BLaER1 treated with 17β-estradiol and CSF1 and Interleukin-3, amounts not matched to agents 10 nM and 100 nM (cell line): ENCODE measurements at regions not wholly inside any gene's neighbourhood (a gene's known extent, or its start where the extent isn't known, plus 50 kb on each side); places are given as distances from the start of the nearest gene placed in this dataset.
"Not testable (repeated sequence)": the region's sequence is repeated elsewhere in the genome, so short reads cannot be mapped to it uniquely, and the experiment has no call there.

Experiments used
- H3K27ac ChIP-seq, 11 experiments: shearing (Covaris generic); formaldehyde crosslinking; 2 replicates each; pipeline ENCODE4 v1.8.1; 2022
- H3K27me3 ChIP-seq, 11 experiments: shearing (Covaris generic); formaldehyde crosslinking; 2 replicates each; pipeline ENCODE4 v1.8.1; 2022
- H3K36me3 ChIP-seq, 11 experiments: shearing (Covaris generic); formaldehyde crosslinking; 2 replicates each; pipeline ENCODE4 v1.8.1; 2022
- H3K4me1 ChIP-seq, 10 experiments: shearing (Covaris generic); formaldehyde crosslinking; 2 replicates each; pipeline ENCODE4 v1.8.1; 2022
- H3K4me2 ChIP-seq, 11 experiments: shearing (Covaris generic); formaldehyde crosslinking; 2 replicates each; pipeline ENCODE4 v1.8.1; 2022
- H3K4me3 ChIP-seq, 10 experiments: shearing (Covaris generic); formaldehyde crosslinking; 2 replicates each; pipeline ENCODE4 v1.8.1; 2022
- H3K9ac ChIP-seq, 11 experiments: shearing (Covaris generic); formaldehyde crosslinking; 2 replicates each; pipeline ENCODE4 v1.8.1; 2022
- H3K9me3 ChIP-seq, 11 experiments: shearing (Covaris generic); formaldehyde crosslinking; replicated peaks in 1 of 11; 2 replicates each; pipeline ENCODE4 v1.8.1; 2022
- H4K20me1 ChIP-seq, 11 experiments: shearing (Covaris generic); formaldehyde crosslinking; 2 replicates each; pipeline ENCODE4 v1.8.1; 2022
- Cebpa-rat ChIP-seq, 11 experiments: shearing (Covaris generic); IDR thresholded peaks; 2 replicates each; pipeline ENCODE4 v1.8.1; 2022

- Histone ChIP-seq H3K9ac (no peak overlapping the region), H3K9me3 (0 out of 22 replicates have a peak, but pooled peaks cover 0 to under 1% (median 0%) of the 10 kb centered on the region in 11 experiments), H3K4me1 (no peaks in the 10 kb centered on the region), H3K27ac (no peak overlapping the region), H3K27me3 (no peaks in the 10 kb centered on the region), H3K36me3 (no peaks in the 10 kb centered on the region), H4K20me1 (no peaks in the 10 kb centered on the region), H3K4me3 (no peak overlapping the region), H3K4me2 (no peak overlapping the region)
- TF ChIP-seq Cebpa-rat (IDR thresholded peaks at IDR 0.05): no peak
These were observed 356.2 kb downstream of the HS3ST1 start for GRCh38 chr4:11072463-11072862.

- Histone ChIP-seq H3K4me2 (no peak overlapping the region), H3K27me3 (no peaks in the 10 kb centered on the region), H3K9ac (no peak overlapping the region), H3K36me3 (no peaks in the 10 kb centered on the region), H3K4me1 (no peaks in the 10 kb centered on the region), H3K27ac (no peak overlapping the region), H3K4me3 (no peak overlapping the region), H3K9me3 (peaks cover 0 to 6% (median 0%) of the 10 kb centered on the region in 11 experiments; a peak in 1 of 22 replicates), H4K20me1 (no peaks in the 10 kb centered on the region)
- TF ChIP-seq Cebpa-rat (IDR thresholded peaks at IDR 0.05): no peak
These were observed 357.9 kb downstream of the HS3ST1 start for GRCh38 chr4:11070813-11071212.

DNA sequence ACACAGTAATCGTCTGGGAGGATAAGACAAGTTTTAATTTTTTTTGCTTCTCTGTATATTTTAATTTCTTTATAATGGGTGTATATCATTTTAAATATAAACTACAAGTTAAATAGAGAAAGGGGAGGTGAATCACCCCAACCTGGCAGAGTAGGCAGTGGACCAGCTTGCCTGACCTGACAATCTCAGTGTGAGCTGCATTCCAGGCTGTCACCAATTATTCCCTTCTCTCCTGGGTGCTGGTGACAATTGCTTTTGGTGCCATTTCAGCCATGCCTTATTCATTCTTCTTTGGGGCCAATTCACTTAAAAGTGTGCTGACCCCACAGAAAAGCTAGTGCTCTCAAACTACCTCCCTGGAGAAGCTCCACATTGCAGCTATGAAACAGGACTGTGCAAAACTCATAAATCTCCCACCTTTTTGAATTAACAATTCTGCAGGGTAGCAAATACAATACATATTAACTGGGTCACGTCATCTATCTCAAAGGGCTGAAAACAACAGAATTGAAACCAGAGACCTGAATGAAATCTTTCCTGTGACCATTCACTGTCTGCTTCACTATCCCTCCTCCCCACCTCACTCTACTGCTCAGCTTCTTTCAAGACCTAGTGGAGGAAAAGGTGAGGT lies 359.0 kb downstream of the HS3ST1 start:
- no peak overlapping the region for H3K4me2 ChIP-seq
- H3K9me3 ChIP-seq: peaks cover 0 to 6% (median 0%) of the 10 kb centered on the region in 11 experiments; a peak in 1 of 22 replicates
- H3K27me3 ChIP-seq: no peaks in the 10 kb centered on the region
- H3K4me1 ChIP-seq: no peaks in the 10 kb centered on the region
- H3K4me3 ChIP-seq: no peak overlapping the region
- no peaks in the 10 kb centered on the region for H3K36me3 ChIP-seq
- H4K20me1 ChIP-seq: no peaks in the 10 kb centered on the region
- no peak overlapping the region for H3K9ac ChIP-seq
- TF ChIP-seq Cebpa-rat (IDR thresholded peaks at IDR 0.05): no peak
- no peak overlapping the region for H3K27ac ChIP-seq

DNA sequence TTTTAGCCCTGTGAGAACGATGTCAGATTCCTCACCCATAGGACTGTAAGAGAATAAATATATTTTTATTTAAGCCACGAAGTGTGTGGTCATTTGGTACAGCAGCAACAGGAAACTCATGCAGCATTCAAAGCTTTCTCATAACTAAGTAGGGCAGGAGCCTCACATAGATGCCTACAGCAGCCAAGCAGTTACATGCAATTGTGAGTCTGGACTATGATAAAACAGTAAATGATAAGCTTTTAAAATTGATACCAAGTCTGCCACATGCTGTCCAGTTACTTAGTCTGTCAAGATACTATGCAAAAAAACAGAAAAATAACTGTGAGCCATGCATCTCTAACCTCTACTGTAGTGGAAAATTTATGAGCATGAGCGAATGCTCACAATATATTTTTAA lies 359.6 kb downstream of the HS3ST1 start:
- Histone ChIP-seq H4K20me1 (no peaks in the 10 kb centered on the region), H3K27me3 (no peaks in the 10 kb centered on the region), H3K4me1 (no peaks in the 10 kb centered on the region), H3K4me2 (no peak overlapping the region), H3K36me3 (no peaks in the 10 kb centered on the region), H3K27ac (no peak overlapping the region), H3K4me3 (no peak overlapping the region), H3K9me3 (peaks cover 0 to 6% (median 0%) of the 10 kb centered on the region in 11 experiments; a peak in 1 of 22 replicates), H3K9ac (no peak overlapping the region)
- TF ChIP-seq Cebpa-rat (IDR thresholded peaks at IDR 0.05): no peak

DNA sequence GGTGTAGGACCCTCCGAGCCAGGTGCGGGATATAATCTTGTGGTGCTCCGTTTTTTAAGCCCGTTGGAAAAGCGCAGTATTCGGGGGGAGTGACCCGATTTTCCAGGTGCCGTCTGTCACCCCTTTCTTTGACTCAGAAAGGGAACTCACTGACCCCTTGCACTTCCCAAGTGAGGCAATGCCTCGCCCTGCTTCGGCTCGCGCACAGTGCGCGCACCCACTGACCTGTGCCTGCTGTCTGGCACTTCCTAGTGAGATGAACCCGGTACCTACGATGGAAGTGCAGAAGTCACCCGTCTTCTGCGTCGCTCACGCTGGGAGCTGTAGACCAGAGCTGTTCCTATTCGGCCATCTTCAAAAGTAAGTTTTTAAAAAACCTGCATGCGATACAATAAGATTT lies 362.1 kb downstream of the HS3ST1 start:
- not testable (repeated sequence) for H3K9me3 ChIP-seq, H4K20me1 ChIP-seq, H3K36me3 ChIP-seq, H3K27me3 ChIP-seq, H3K4me2 ChIP-seq, H3K9ac ChIP-seq, H3K27ac ChIP-seq, H3K4me3 ChIP-seq, H3K4me1 ChIP-seq

GRCh38 chr4:11060637-11061036 lies 368.1 kb downstream of the HS3ST1 start:
- H3K27ac ChIP-seq, H3K4me3 ChIP-seq, H3K4me2 ChIP-seq, H3K36me3 ChIP-seq, H3K27me3 ChIP-seq, H3K9ac ChIP-seq, H4K20me1 ChIP-seq, H3K4me1 ChIP-seq: not testable (repeated sequence)
- H3K9me3 ChIP-seq: peaks cover 0 to 12% (median 5%) of the 10 kb centered on the region in 11 experiments; a peak in 7 of 22 replicates

DNA sequence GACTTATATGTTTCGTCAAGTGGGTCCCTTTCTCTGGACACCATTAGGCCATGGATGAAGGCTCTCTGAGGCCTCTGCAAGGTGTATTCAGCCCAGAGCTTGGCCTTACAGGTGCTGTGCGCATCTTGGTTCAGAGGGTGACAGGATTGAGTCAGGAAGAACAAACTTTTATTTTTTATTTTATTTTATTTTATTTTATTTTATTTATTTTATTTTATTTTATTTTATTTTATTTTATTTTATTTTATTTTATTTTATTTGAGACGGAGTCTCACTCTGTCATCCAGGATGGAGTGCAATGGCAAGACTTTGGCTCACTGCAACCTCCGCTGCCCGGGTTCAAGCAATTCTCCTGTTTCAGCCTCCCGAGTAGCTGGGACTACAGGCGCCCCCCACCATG lies 370.4 kb upstream of the CLNK start:
- not testable (repeated sequence) for H3K36me3 ChIP-seq, H3K4me2 ChIP-seq, H3K27ac ChIP-seq

GRCh38 chr4:11053601-11054220 lies 369.1 kb upstream of the CLNK start:
- Histone ChIP-seq H3K27ac (no peak overlapping the region), H3K9ac (no peak overlapping the region), H3K36me3 (no peaks in the 10 kb centered on the region), H3K9me3 (no peaks in the 10 kb centered on the region), H4K20me1 (no peaks in the 10 kb centered on the region), H3K4me1 (no peaks in the 10 kb centered on the region), H3K4me3 (no peak overlapping the region), H3K4me2 (no peak overlapping the region), H3K27me3 (no peaks in the 10 kb centered on the region)
- TF ChIP-seq Cebpa-rat (IDR thresholded peaks at IDR 0.05): no peak

More for the DNA sequence above, 370.4 kb upstream of the CLNK start:
- H3K4me1 ChIP-seq, H4K20me1 ChIP-seq, H3K27me3 ChIP-seq, H3K4me3 ChIP-seq, H3K9ac ChIP-seq, H3K9me3 ChIP-seq: not testable (repeated sequence)

DNA sequence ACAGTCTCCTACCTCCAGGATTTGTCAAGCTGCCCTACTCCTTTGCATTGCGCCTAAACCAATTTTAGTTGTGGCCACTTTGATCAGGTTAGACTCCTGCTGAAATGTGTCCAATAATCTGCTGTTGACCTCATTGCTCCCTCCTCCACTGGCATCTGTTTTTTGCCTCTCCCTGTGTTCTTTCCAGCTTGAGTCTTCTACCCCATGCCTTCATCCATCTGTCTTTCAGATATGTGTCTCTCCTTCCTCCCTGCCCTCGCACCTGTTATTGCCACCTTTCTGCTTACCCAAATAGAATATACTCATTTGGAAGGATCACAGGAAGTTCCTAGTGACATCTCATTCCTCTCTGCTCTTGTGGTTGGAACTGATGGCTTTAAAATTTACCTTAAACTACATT lies 366.6 kb upstream of the CLNK start:
- Histone ChIP-seq H3K27me3 (no peaks in the 10 kb centered on the region), H3K27ac (no peak overlapping the region), H3K4me2 (no peak overlapping the region), H4K20me1 (no peaks in the 10 kb centered on the region), H3K9me3 (peaks cover 0 to 10% (median 2%) of the 10 kb centered on the region in 11 experiments; a peak in 6 of 22 replicates), H3K4me1 (no peaks in the 10 kb centered on the region), H3K4me3 (no peak overlapping the region), H3K9ac (no peak overlapping the region), H3K36me3 (no peaks in the 10 kb centered on the region)
- TF ChIP-seq Cebpa-rat (IDR thresholded peaks at IDR 0.05): no peak

- Histone ChIP-seq H3K9me3 (peaks cover 0 to 14% (median 6%) of the 10 kb centered on the region in 11 experiments; a peak in 9 of 22 replicates), H3K36me3 (no peaks in the 10 kb centered on the region), H3K4me3 (no peak overlapping the region), H3K27me3 (no peaks in the 10 kb centered on the region), H3K27ac (no peak overlapping the region), H4K20me1 (no peaks in the 10 kb centered on the region), H3K4me2 (no peak overlapping the region), H3K4me1 (no peaks in the 10 kb centered on the region), H3K9ac (no peak overlapping the region)
- no peak for TF ChIP-seq Cebpa-rat (IDR thresholded peaks at IDR 0.05)
These were observed 366.2 kb upstream of the CLNK start for GRCh38 chr4:11050766-11051165.
